HG02943 (cell line): ENCODE measurements at regions not wholly inside any gene's neighbourhood (a gene's known extent, or its start where the extent isn't known, plus 50 kb on each side); places are given as distances from the start of the nearest gene placed in this dataset.

ENCODE experiments used
- ATAC-seq: cut with Tn5 transposase; IDR thresholded peaks from one replicate; pipeline ENCODE4 v1.9.1; 2021; ENCODE audit warnings: mild to moderate bottlenecking, low read depth, moderate library complexity; ENCODE audit not compliant: unreplicated experiment

- no peak for ATAC-seq
These were observed 125.6 kb upstream of the MCTP2 start for GRCh38 chr15:94105760-94106159.

DNA sequence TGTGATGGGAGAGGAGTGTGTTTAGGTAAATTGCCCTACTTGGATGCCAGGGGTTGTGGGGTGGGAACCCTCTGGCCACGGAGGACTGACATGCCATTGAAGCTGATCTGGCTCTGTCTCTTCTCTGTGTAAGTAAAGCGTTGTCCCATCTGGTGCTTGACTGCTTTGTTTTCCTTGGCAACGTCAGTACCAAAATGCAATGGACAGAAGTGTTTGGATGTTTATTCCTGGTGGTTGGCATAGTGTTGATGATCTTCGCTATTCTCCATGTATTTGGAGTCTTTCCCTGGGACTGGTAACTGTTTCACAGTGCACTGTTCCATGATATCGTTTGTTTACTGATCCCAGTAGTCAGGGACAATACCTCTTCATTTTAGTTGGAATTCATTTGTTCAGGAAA is 130.5 kb upstream of the MCTP2 start:
- ATAC-seq = no peak

DNA sequence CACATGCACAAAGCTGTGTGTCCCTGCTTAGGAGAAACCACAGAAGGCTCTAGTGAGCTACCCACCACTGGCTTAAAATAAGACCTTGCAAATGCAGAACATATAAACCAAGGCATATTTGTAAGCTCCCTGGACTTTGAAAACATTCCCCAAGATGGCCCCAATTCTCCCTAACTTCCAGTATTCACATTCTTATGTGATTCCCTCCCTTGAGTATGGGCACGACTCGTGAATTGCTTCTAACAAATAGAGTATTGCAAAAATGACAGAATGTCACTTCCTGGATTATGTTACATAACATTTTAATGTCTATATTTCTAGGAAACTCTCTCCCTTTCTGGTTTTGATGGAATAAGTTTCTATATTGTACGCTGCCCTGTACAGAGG is 131.8 kb upstream of the MCTP2 start:
- ATAC-seq = no peak

- ATAC-seq = no peak
These were observed 132.3 kb upstream of the MCTP2 start for GRCh38 chr15:94098921-94099573.

DNA sequence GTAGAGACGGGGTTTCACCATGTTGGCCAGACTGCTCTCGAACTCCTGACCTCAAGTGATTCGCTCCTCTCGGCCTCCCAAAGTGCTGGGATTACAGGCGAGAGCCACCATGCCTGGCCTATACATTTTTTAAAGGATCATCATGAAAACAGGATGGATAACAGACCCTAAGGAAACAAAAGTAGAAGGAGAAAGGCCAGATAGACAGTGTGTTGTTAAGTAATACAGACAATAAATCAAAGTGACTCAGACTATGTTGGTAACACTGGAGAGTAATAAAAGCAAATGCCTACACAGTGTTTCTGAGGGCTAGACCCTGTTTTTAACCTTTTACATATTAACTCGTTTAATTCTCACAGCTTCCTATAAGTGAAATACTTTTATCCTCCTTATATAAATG is 133.8 kb upstream of the MCTP2 start:
- ATAC-seq = no peak

DNA sequence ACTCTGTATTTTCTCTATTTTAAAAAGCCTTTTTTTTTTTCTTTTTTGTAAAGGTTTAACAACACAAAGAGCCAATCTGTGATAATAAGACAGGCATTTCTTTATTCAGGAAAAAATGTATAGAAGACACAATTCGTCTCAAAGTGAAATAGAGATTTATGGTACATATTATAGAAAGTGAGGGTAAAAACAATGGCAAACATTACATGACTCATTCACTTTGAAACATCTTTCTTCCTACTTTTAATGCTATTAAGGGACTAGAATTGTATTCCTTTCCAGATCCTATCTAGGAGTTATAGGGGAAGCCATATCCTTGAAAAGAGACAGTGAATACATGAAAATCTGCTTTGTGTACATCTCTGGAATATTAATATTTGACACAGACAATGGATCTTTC is 137.1 kb upstream of the MCTP2 start:
- ATAC-seq = no peak

DNA sequence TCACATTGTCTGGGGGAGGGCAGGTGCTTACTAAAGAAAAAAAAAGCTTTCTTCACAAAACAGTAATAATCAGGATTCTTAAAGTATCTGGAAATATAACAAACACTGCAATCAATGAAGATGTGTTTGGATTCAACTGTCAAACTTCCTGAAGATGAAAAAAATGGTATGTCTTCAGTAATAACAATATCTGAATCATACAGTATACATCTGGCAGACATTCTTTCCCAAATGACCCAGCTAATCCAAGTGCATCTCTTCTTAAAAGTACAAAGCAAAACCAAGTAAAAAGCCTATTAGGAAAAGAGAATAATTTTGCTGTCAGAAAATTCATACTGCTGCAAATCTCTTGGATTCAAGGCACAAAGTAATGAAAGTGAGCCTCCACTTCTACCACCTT is 145.0 kb upstream of the MCTP2 start:
- no peak for ATAC-seq

DNA sequence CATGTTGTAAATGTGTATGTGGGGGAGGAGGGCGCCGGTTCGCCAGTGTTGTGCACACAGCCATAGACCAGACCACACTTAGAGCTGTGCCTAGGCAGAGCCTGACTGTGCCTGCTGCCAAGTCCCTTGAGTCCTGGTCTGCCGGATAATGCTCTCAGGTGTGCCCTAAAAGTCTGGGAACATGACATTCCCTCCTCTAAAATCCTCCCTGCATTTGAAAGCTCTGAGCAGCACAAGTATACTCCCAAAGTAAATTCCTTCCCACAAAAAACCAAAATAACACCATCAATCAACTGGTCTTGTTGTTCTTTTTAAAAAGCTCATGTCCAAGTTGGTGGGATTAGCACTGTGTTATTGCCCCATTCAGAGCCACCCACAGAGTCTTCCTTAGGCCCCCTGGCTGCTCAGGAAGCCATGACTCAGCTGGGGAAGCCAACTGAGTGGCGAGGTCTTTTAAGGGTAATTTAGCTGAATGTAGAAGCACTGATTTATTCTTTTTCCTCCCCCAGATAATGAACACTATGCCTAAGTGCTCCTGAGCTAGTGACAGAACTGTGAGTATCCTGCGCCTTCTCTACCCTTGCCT is 147.8 kb upstream of the MCTP2 start:
- ATAC-seq = no peak

DNA sequence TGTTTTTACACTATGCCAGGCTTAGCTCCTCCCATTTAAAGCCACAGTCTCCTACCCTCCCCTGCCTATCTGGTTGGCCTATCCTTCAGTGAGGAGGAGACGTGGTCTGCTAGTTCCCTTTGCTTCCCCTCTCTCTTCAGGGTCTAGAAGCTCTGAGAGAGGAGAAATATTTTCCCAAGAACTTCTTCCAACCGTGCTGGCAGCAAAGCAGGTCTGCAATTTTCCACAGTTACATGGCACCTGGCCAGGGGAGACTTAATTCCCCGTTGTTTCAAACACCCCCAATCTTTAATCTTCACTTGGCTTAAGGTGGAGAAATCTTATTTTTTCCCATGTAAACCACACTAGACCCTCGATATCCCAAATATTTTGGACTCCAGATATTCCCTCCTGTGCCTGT is 149.5 kb upstream of the MCTP2 start:
- ATAC-seq = no peak

- no peak for ATAC-seq
These were observed 150.3 kb upstream of the MCTP2 start for GRCh38 chr15:94080989-94081605.

DNA sequence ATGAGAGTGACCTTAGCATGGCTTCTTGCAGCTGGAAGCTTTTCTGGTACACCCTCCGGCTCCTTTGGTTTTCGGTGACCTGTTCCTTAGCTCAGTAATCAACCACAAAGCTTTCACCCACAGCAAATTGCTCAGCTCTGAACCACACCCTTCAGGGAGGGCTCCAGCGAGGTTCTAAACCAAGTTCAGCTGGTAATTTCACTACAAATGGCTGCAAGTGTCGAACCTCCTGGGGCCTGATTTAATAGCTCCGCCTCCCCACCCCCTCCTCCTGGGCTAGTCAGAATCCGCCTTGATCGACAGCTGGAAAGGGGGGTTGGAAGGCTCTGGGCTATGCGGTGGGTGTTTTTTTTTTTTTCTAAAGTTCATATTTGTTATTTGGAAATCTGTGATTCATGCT is 150.9 kb upstream of the MCTP2 start:
- no peak for ATAC-seq

- no peak for ATAC-seq
These were observed 151.4 kb upstream of the MCTP2 start for GRCh38 chr15:94079968-94080367.

GRCh38 chr15:94079459-94079858 is 151.9 kb upstream of the MCTP2 start:
- ATAC-seq = no peak

GRCh38 chr15:94077938-94078337 is 153.4 kb upstream of the MCTP2 start:
- ATAC-seq = no peak

GRCh38 chr15:94075349-94075748 is 156.0 kb upstream of the MCTP2 start:
- ATAC-seq = no peak

- ATAC-seq = no peak
These were observed 160.7 kb upstream of the MCTP2 start for GRCh38 chr15:94070356-94071295.

DNA sequence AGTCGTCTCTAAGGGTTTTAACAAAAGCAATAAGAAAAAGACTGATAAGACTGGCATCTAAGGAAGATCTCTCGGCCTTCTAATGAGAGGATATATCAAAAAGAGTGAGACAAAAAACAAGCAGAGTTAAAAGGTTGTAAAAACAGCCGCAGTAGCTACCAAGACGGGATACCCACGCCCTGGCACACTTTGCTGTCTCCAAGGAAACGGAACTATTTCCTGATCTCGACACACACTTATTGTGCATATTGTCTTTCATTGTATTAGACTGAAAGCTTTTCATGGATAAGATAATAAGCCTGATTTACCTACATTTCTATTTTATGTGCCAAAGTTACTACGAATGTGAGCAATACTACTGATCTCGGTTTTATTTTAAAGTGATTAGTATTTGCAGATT is 161.5 kb upstream of the MCTP2 start:
- no peak for ATAC-seq

GRCh38 chr15:94066811-94067210 is 164.6 kb upstream of the MCTP2 start:
- no peak for ATAC-seq

- ATAC-seq = no peak
These were observed 165.3 kb upstream of the MCTP2 start for GRCh38 chr15:94066046-94066445.

DNA sequence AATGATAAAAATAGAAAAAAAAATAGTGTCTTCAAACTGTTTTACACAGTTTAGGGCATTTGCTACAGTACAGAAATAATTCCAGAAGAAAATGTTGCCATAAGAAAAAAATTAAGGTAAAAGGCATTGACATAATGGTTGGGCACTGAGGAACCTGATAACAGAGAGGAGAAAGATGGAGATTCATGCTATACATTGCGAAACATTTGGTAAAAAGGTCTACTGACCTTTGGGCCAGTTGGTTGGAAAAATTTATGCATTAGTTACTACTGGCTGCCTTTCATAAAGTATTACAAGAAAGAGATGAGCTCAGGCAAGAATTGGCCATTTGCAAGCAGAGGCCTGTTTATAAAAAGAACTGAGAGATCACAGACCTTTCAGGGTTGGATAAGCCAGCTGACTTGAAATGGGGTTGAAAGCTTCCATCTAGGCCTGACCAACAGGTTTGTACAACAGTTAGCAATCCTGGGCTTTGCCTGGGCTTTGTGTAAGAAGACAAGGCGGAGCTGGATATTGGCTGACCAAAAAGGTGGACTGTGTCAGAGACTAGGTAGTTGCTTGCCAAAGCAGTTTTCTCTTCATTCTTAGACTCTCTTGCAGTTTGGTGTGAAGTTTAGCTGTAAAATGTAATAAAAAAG is 166.6 kb upstream of the MCTP2 start:
- ATAC-seq = no peak

DNA sequence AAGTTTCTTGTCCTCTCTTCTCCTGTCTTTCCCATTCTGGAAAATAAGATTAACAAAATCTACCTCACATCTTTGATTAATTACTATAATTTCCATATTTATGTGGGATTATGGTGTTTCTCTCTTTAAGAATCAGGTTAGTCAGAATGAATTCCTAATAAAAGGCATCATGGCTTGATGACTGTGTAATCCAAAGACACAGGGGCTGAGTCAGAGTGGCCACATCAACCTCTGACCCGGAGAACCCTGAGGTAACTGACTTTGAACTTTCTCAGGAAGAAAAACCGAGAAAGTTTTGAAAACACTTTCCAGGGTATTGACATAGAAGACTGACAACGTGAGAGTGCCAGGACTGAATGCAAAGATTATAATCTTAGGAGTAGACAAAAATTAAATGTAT is 170.3 kb upstream of the MCTP2 start:
- no peak for ATAC-seq
